OCI-LY7 (cell line): ENCODE measurements at regions not wholly inside any gene's neighbourhood (a gene's known extent, or its start where the extent isn't known, plus 50 kb on each side); places are given as distances from the start of the nearest gene placed in this dataset.

Source experiments
- BruUV-seq: library from RNA; stranded (reverse); fragments of 400-500 nt; replicated peaks from 2 replicates; lab custom pipeline; 2021; lab: Mats Ljungman, UMichigan
- CTCF ChIA-PET: fragments of 300-600 bp; sonication (Branson Sonifier 250); formaldehyde crosslinking; loops from one replicate; lab custom pipeline; 2022; ENCODE audit warnings: antibody characterized with exemption; ENCODE audit not compliant: unreplicated experiment; lab: Charles Lee
- POLR2A ChIA-PET: fragments of 300-600 bp; sonication (Branson Sonifier 250); formaldehyde crosslinking; loops from one replicate; lab custom pipeline; 2022; ENCODE audit warnings: antibody characterized with exemption; lab: Charles Lee
- DNase-seq: peaks from one replicate; pipeline ENCODE4 v3.0.0-alpha.2; 2015; ENCODE audit warnings: low spot score
- H2AFZ ChIP-seq: fragments of 200-600 bp; sonication (generic), shearing (Covaris generic); 2 replicates; pipeline ENCODE4 v1.6.1; 2014; ENCODE audit warnings: mild to moderate bottlenecking, antibody characterized with exemption, low read length, moderate library complexity
- H3K27ac ChIP-seq: fragments of 200-600 bp; sonication (generic); 2 replicates; pipeline ENCODE4 v1.5.1; 2014; ENCODE audit warnings: mixed run types, low read depth, mild to moderate bottlenecking, moderate library complexity, low read length, inconsistent platforms; ENCODE audit not compliant: poor library complexity, severe bottlenecking
- H3K36me3 ChIP-seq: fragments of 200-600 bp; sonication (generic); 2 replicates; pipeline ENCODE4 v1.6.1; 2014; ENCODE audit warnings: mild to moderate bottlenecking, antibody characterized with exemption, low read length, moderate library complexity, mixed read lengths; ENCODE audit not compliant: insufficient read depth
- H3K4me1 ChIP-seq: fragments of 200-600 bp; sonication (generic); 2 replicates; pipeline ENCODE4 v1.5.1; 2014; ENCODE audit warnings: mild to moderate bottlenecking, low read length; ENCODE audit not compliant: insufficient read depth, poor library complexity, severe bottlenecking
- H3K4me2 ChIP-seq: fragments of 200-600 bp; sonication (generic); 2 replicates; pipeline ENCODE4 v1.6.1; 2014; ENCODE audit warnings: mild to moderate bottlenecking, low read length
- H3K4me3 ChIP-seq: fragments of 200-600 bp; sonication (generic); 2 replicates; pipeline ENCODE4 v1.5.1; 2014; ENCODE audit warnings: mild to moderate bottlenecking, low read depth, low read length; ENCODE audit not compliant: poor library complexity, severe bottlenecking
- H3K79me2 ChIP-seq: fragments of 200-600 bp; sonication (generic); 2 replicates; pipeline ENCODE4 v1.6.1; 2016; ENCODE audit warnings: low read depth, mild to moderate bottlenecking, low read length, moderate library complexity, mixed read lengths; ENCODE audit not compliant: insufficient read depth
- H3K9me2 ChIP-seq: fragments of 200-600 bp; sonication (generic); 2 replicates; pipeline ENCODE4 v1.6.1; 2016; ENCODE audit warnings: mild to moderate bottlenecking, low read length, mixed read lengths; ENCODE audit not compliant: insufficient read depth
- H3K9me3 ChIP-seq: fragments of 200-600 bp; sonication (generic); 2 replicates; pipeline ENCODE4 v1.6.1; 2014; ENCODE audit warnings: mild to moderate bottlenecking, mixed run types, low read length, mixed read lengths
- H4K20me1 ChIP-seq: fragments of 200-600 bp; sonication (generic); 2 replicates; pipeline ENCODE4 v1.6.1; 2014; ENCODE audit warnings: mild to moderate bottlenecking, antibody characterized with exemption, low read length, moderate library complexity, mixed read lengths; ENCODE audit not compliant: insufficient read depth
- CTCF ChIP-seq: fragments of 200-600 bp; sonication (generic); conservative IDR thresholded peaks from 2 replicates; pipeline ENCODE4 v1.5.1; 2014; ENCODE audit warnings: mild to moderate bottlenecking, antibody characterized with exemption, low read length, moderate library complexity, mixed read lengths
- EZH2phosphoT487 ChIP-seq: fragments of 200-600 bp; sonication (generic); IDR thresholded peaks from 2 replicates; pipeline ENCODE4 v1.6.1; 2018; ENCODE audit warnings: low read depth, borderline replicate concordance, mild to moderate bottlenecking, mixed run types, antibody characterized with exemption, low read length, moderate library complexity, mixed read lengths
- intact Hi-C: fragments of 100-400 bp; cut with micrococcal nuclease; formaldehyde crosslinking; loops from one replicate; pipeline ENCODE4 v1.10.0; 2022; ENCODE audit not compliant: unreplicated experiment

GRCh38 chr14:97388408-97388807, 591.2 kb downstream of the VRK1 start:
- no peak overlapping the region for H2AFZ ChIP-seq
- intact Hi-C loops, result no loop called here
- no peak overlapping the region for H3K27ac ChIP-seq
- H3K4me3 ChIP-seq, result no peak overlapping the region
- no TSS peak for BruUV-seq
- TF ChIP-seq EZH2phosphoT487 (no peak), CTCF (no peak)
- H3K4me1 ChIP-seq, result no peaks in the 10 kb centered on the region
- H3K9me3 ChIP-seq, result no peaks in the 10 kb centered on the region
- no peak for DNase-seq
- no peaks in the 10 kb centered on the region for H3K36me3 ChIP-seq
- H4K20me1 ChIP-seq, result no peaks in the 10 kb centered on the region
- H3K79me2 ChIP-seq, result no peaks in the 10 kb centered on the region
- POLR2A ChIA-PET, result no interaction called here
- CTCF ChIA-PET, result no interaction called here
- no peak overlapping the region for H3K4me2 ChIP-seq
- H3K9me2 ChIP-seq, result no peaks in the 10 kb centered on the region

GRCh38 chr14:97390096-97390724, 593.0 kb downstream of the VRK1 start:
- POLR2A ChIA-PET, result no interaction called here
- no TSS peak for BruUV-seq
- Histone ChIP-seq H3K4me3 (no peak overlapping the region), H2AFZ (no peak overlapping the region), H3K9me3 (no peaks in the 10 kb centered on the region), H3K4me2 (no peak overlapping the region), H3K4me1 (no peaks in the 10 kb centered on the region), H3K79me2 (no peaks in the 10 kb centered on the region), H3K9me2 (no peaks in the 10 kb centered on the region), H3K27ac (no peak overlapping the region), H4K20me1 (no peaks in the 10 kb centered on the region), H3K36me3 (no peaks in the 10 kb centered on the region)
- CTCF ChIA-PET, result no interaction called here
- intact Hi-C loops, result no loop called here
- TF ChIP-seq CTCF, result no peak
- no peak for TF ChIP-seq EZH2phosphoT487
- no peak for DNase-seq

GRCh38 chr14:97393244-97393643, 596.1 kb downstream of the VRK1 start:
- CTCF ChIA-PET, result no interaction called here
- Histone ChIP-seq H2AFZ (no peak overlapping the region), H3K27ac (no peak overlapping the region), H3K9me3 (no peaks in the 10 kb centered on the region), H3K4me3 (no peak overlapping the region), H3K4me2 (no peak overlapping the region), H4K20me1 (no peaks in the 10 kb centered on the region), H3K9me2 (no peaks in the 10 kb centered on the region), H3K4me1 (no peaks in the 10 kb centered on the region), H3K79me2 (no peaks in the 10 kb centered on the region), H3K36me3 (no peaks in the 10 kb centered on the region)
- no peak for DNase-seq
- POLR2A ChIA-PET, result no interaction called here
- no TSS peak for BruUV-seq
- intact Hi-C loops, result no loop called here
- no peak for TF ChIP-seq CTCF
